ENCODE measurements at regions not wholly inside any gene's neighbourhood (a gene's known extent, or its start where the extent isn't known, plus 50 kb on each side); places are given as distances from the start of the nearest gene placed in this dataset.

DNA sequence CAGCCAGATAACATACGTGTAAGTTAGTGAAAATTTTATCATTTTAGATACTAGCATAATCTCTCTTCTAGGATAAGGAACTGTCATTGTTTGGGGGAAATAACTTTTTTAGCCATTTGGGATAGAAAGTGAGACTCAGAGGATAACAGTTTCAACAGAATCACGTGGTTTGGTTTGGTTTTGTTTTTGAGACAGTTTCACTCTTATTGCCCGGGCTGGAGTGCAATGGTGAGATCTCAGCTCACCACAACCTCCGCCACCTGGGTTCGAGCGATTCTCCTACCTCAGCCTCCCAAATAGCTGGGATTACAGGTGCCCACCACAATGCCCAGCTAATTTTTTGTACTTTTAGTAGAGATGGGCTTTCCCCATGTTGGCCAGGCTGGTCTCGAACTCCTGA is 323.2 kb upstream of the MEIS1 start:
- TF ChIP-seq, protein P1, sequence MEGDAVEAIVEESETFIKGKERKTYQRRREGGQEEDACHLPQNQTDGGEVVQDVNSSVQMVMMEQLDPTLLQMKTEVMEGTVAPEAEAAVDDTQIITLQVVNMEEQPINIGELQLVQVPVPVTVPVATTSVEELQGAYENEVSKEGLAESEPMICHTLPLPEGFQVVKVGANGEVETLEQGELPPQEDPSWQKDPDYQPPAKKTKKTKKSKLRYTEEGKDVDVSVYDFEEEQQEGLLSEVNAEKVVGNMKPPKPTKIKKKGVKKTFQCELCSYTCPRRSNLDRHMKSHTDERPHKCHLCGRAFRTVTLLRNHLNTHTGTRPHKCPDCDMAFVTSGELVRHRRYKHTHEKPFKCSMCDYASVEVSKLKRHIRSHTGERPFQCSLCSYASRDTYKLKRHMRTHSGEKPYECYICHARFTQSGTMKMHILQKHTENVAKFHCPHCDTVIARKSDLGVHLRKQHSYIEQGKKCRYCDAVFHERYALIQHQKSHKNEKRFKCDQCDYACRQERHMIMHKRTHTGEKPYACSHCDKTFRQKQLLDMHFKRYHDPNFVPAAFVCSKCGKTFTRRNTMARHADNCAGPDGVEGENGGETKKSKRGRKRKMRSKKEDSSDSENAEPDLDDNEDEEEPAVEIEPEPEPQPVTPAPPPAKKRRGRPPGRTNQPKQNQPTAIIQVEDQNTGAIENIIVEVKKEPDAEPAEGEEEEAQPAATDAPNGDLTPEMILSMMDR (IDR thresholded peaks at IDR 0.05; ENCODE audit: insufficient read depth, low read depth, low read length) = no peak
- TF ChIP-seq EZH2 (IDR thresholded peaks at IDR 0.05; ENCODE audit: insufficient read depth, low read length) = no peak
